Astrocyte (in vitro differentiated cells and primary cell): ENCODE measurements at regions not wholly inside any gene's neighbourhood (a gene's known extent, or its start where the extent isn't known, plus 50 kb on each side); places are given as distances from the start of the nearest gene placed in this dataset.

Source experiments
- CTCF ChIP-seq: IDR thresholded peaks from 2 replicates; pipeline ENCODE4 v1.5.1; 2011; ENCODE audit warnings: low read depth, mild to moderate bottlenecking, inconsistent platforms, low read length, moderate library complexity; ENCODE audit not compliant: insufficient read depth
- EZH2 ChIP-seq: IDR thresholded peaks from 2 replicates; pipeline ENCODE4 v1.6.1; 2012; ENCODE audit warnings: mild to moderate bottlenecking, low read length, inconsistent platforms; ENCODE audit not compliant: insufficient read depth

- no peak for TF ChIP-seq EZH2
- TF ChIP-seq CTCF = no peak
These were observed 255.8 kb upstream of the PUM3 start for GRCh38 chr9:3099646-3100045.
